ENCODE measurements at regions not wholly inside any gene's neighbourhood (a gene's known extent, or its start where the extent isn't known, plus 50 kb on each side); places are given as distances from the start of the nearest gene placed in this dataset.

DNA sequence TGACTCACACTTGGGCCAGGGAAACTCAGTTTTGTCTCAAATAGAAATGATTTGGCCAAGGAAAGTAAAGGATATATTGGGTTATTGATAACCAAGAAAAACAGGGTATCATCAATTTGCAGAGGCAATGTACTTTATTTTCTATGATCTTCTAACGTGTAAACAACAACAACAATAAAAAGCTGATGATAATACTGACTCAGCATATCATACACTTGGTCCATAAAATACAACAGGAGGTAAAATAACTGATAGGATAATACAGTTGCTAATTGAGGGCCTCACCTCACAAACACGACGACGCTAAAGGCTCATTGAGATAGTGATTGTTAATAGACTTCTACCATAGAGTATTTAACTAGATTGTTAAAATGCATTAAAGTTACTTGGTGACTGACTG, 774.0 kb upstream of the NOVA1 start:
- ATAC-seq = no peak
- no peaks in the 10 kb centered on the region for H3K36me3 ChIP-seq
- H3K27me3 ChIP-seq = no peaks in the 10 kb centered on the region
- H3K27ac ChIP-seq = no peak overlapping the region
- no peak overlapping the region for H3K4me3 ChIP-seq
- H3K9me3 ChIP-seq = no peaks in the 10 kb centered on the region
- 40 to 84% methylated on average over 4 of the region's 4 CpGs for WGBS, 2 donors (ENCODE audit: low coverage in 1 of 2)
- no peaks in the 10 kb centered on the region for H3K4me1 ChIP-seq
- TF ChIP-seq EP300 (IDR thresholded peaks at IDR 0.05) (no peak), POLR2AphosphoS5 (IDR thresholded peaks at IDR 0.05) (no peak), POLR2A (IDR thresholded peaks at IDR 0.05) (no peak)
- TF ChIP-seq, protein P1, sequence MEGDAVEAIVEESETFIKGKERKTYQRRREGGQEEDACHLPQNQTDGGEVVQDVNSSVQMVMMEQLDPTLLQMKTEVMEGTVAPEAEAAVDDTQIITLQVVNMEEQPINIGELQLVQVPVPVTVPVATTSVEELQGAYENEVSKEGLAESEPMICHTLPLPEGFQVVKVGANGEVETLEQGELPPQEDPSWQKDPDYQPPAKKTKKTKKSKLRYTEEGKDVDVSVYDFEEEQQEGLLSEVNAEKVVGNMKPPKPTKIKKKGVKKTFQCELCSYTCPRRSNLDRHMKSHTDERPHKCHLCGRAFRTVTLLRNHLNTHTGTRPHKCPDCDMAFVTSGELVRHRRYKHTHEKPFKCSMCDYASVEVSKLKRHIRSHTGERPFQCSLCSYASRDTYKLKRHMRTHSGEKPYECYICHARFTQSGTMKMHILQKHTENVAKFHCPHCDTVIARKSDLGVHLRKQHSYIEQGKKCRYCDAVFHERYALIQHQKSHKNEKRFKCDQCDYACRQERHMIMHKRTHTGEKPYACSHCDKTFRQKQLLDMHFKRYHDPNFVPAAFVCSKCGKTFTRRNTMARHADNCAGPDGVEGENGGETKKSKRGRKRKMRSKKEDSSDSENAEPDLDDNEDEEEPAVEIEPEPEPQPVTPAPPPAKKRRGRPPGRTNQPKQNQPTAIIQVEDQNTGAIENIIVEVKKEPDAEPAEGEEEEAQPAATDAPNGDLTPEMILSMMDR (IDR thresholded peaks at IDR 0.05) = no peak

DNA sequence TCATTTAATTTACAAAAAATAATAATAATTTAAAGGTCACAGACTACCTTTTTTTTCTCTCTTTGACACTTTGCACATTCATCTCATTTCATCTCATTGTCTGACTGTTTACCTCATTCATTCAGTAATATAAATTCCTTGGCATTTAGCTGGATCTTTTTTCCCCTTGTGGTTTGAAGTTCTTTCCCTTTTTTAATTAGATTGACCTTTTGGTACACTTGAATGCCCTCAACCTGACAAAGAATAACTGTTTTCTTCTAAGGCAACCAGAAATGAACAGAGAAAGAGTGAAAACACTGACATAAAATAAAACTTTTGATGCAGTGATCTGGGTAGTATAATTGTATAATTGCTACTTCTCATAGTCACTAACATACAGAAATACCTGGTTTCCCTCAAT, 774.9 kb upstream of the NOVA1 start:
- TF ChIP-seq POLR2A (IDR thresholded peaks at IDR 0.05) = no peak
- no peak for TF ChIP-seq POLR2AphosphoS5 (IDR thresholded peaks at IDR 0.05)
- no peak for TF ChIP-seq EP300 (IDR thresholded peaks at IDR 0.05)
- TF ChIP-seq, protein P1 (IDR thresholded peaks at IDR 0.05) = no peak
- H3K27ac ChIP-seq = no peak overlapping the region

DNA sequence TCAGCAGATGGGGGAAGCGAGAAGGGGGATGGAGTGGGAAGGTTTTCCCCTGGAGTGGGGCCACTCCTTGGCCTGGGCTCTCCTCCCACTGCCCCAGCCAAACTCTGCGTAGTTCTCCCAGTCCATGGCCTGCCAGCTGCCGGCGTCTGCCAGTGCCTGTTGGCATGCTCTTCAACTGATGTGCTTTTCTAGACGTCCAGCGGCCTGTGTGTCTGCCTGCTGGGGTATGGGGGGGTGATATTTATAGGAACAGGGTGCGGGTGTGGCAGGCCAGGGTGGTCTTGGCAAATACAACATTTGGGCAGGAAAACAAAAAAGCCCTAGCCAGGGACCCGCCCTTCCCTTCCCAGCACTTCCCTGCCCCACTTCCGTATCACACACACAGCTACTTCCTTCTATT, 786.3 kb upstream of the NOVA1 start:
- Histone ChIP-seq H3K36me3 (no peaks in the 10 kb centered on the region), H3K27me3 (no peaks in the 10 kb centered on the region), H3K4me1 (no peaks in the 10 kb centered on the region), H3K27ac (no peak overlapping the region), H3K4me3 (no peak overlapping the region), H3K9me3 (no peaks in the 10 kb centered on the region)
- no peak for ATAC-seq
- TF ChIP-seq EP300 (IDR thresholded peaks at IDR 0.05) (no peak), POLR2AphosphoS5 (IDR thresholded peaks at IDR 0.05) (no peak), POLR2A (IDR thresholded peaks at IDR 0.05) (no peak)
- TF ChIP-seq, protein P1 (IDR thresholded peaks at IDR 0.05) = no peak
- 74 to 75% methylated on average over 2 to 9 of the region's 9 CpGs for WGBS, 2 donors (ENCODE audit: low coverage in 1 of 2)

More for the DNA sequence above, 774.9 kb upstream of the NOVA1 start:
- no peaks in the 10 kb centered on the region for H3K36me3 ChIP-seq
- no peaks in the 10 kb centered on the region for H3K4me1 ChIP-seq
- H3K4me3 ChIP-seq = no peak overlapping the region
- H3K9me3 ChIP-seq = no peaks in the 10 kb centered on the region
- no peaks in the 10 kb centered on the region for H3K27me3 ChIP-seq
- ATAC-seq = no peak

DNA sequence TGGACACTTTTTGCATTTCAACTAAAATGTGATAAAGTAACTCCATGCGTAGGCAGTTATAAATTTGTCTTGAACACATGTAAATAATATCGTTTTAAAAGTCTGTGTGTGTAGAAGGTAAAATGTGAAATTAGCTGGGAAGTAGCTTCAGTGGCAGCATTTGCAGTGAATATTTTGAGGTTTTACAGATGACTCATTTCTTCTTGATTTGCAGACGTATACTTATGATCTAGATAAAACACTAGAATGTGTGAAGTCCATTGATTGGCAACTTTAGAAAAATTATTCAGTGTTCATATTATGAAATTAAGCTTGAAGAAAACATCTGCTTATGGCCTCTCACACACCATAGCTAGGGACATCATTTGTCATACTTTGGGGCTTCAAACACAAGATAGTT, 788.6 kb upstream of the NOVA1 start:
- Histone ChIP-seq H3K4me1 (no peaks in the 10 kb centered on the region), H3K27ac (no peak overlapping the region), H3K9me3 (no peaks in the 10 kb centered on the region), H3K4me3 (no peak overlapping the region), H3K27me3 (no peaks in the 10 kb centered on the region), H3K36me3 (no peaks in the 10 kb centered on the region)
- TF ChIP-seq EP300 (IDR thresholded peaks at IDR 0.05) (no peak), POLR2AphosphoS5 (IDR thresholded peaks at IDR 0.05) (no peak), POLR2A (IDR thresholded peaks at IDR 0.05) (no peak)
- TF ChIP-seq, protein P1 (IDR thresholded peaks at IDR 0.05) = no peak
- 65 to 66% methylated on average over 3 of the region's 3 CpGs for WGBS, 2 donors (ENCODE audit: low coverage in 1 of 2)
- no peak for ATAC-seq

DNA sequence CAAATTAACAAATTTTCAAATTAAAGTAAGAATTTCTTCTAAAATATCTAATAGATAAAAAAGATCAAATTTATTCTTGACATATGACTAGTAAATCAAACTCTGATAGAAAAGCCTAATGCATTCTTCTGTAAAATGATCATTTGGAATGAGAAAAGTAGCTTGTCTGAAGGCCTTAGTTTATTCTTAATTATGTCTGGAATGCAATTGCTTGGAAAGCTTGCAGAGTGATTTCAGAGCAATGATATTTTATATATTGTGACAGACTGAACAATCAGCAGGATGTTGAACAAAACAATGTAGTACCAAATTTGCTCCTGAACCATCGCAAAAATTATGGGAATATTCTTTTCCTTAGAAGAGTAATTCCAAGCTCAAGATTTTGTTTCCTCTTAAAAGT, 789.6 kb upstream of the NOVA1 start:
- Histone ChIP-seq H3K36me3 (no peaks in the 10 kb centered on the region), H3K27me3 (no peaks in the 10 kb centered on the region), H3K9me3 (no peaks in the 10 kb centered on the region), H3K27ac (no peak overlapping the region), H3K4me1 (no peaks in the 10 kb centered on the region), H3K4me3 (no peak overlapping the region)
- no peak for ATAC-seq
- WGBS, 2 donors (ENCODE audit: low coverage in 1 of 2) = 33 to 48% methylated on average over 1 of the region's 1 CpG
- TF ChIP-seq POLR2A (IDR thresholded peaks at IDR 0.05) (no peak), POLR2AphosphoS5 (IDR thresholded peaks at IDR 0.05) (no peak), EP300 (IDR thresholded peaks at IDR 0.05) (no peak)
- TF ChIP-seq, protein P1 (IDR thresholded peaks at IDR 0.05) = no peak

Measured in gastroesophageal sphincter (tissue), 4 donors.